Left lobe of liver (tissue), 2 donors: ENCODE measurements at regions not wholly inside any gene's neighbourhood (a gene's known extent, or its start where the extent isn't known, plus 50 kb on each side); places are given as distances from the start of the nearest gene placed in this dataset.
"Not testable (repeated sequence)": the region's sequence is repeated elsewhere in the genome, so short reads cannot be mapped to it uniquely, and the experiment has no call there.

Experiments
- ATAC-seq: fragments of 200-7000 bp; cut with Tn5 transposase; one replicate; pipeline ENCODE4 v1.9.1; 2020; ENCODE audit warnings: mild to moderate bottlenecking, moderate library complexity
- DNase-seq: peaks from one replicate; pipeline ENCODE4 v3.0.0-alpha.2; 2020; ENCODE audit warnings: low spot score
- donor health status: DM: no; HTN: no; CAD: no; lungs with moderate emphysema.
- donor health status: DM: no; HTN: yes; CAD: no.

- no peak for DNase-seq
These were observed 147.2 kb downstream of the SEM1 start for GRCh38 chr7:96562458-96562857.

GRCh38 chr7:96561892-96562291, 147.8 kb downstream of the SEM1 start:
- no peak for DNase-seq
- ATAC-seq = no peak

More at GRCh38 chr7:96562458-96562857, 147.2 kb downstream of the SEM1 start:
- no peak for ATAC-seq

- ATAC-seq = no peak
- DNase-seq = no peak
These were observed 151.1 kb downstream of the SEM1 start for GRCh38 chr7:96558530-96558929.

GRCh38 chr7:96558093-96558492, 151.6 kb downstream of the SEM1 start:
- ATAC-seq (no peak), DNase-seq (no peak)

GRCh38 chr7:96557598-96557997, 152.0 kb downstream of the SEM1 start:
- ATAC-seq, DNase-seq: not testable (repeated sequence)

GRCh38 chr7:96548664-96549063, 161.0 kb downstream of the SEM1 start:
- DNase-seq (peak; percentile 84), ATAC-seq (peak; percentile 99)

- DNase-seq (no peak), ATAC-seq (no peak)
These were observed 162.3 kb downstream of the SEM1 start for GRCh38 chr7:96547371-96547811.

- DNase-seq (no peak), ATAC-seq (no peak)
These were observed 163.2 kb downstream of the SEM1 start for GRCh38 chr7:96546426-96546825.

- DNase-seq = no peak
- no peak for ATAC-seq
These were observed 170.2 kb downstream of the SEM1 start for GRCh38 chr7:96539471-96539870.

GRCh38 chr7:96538632-96539031, 171.0 kb downstream of the SEM1 start:
- DNase-seq (no peak), ATAC-seq (peak; percentile 45)

- ATAC-seq (peak; percentile 73), DNase-seq (no peak)
These were observed 175.4 kb downstream of the SEM1 start for GRCh38 chr7:96534221-96534620.

- no peak for DNase-seq
- no peak for ATAC-seq
These were observed 177.2 kb downstream of the SEM1 start for GRCh38 chr7:96532428-96532935.

GRCh38 chr7:96531331-96531730, 178.3 kb downstream of the SEM1 start:
- ATAC-seq (no peak), DNase-seq (no peak)

- DNase-seq (no peak), ATAC-seq (peak; percentile 49)
These were observed 178.9 kb downstream of the SEM1 start for GRCh38 chr7:96530786-96531185.

GRCh38 chr7:96527133-96527827, 182.4 kb downstream of the SEM1 start:
- ATAC-seq (no peak), DNase-seq (no peak)

- DNase-seq (no peak), ATAC-seq (no peak)
These were observed 183.2 kb downstream of the SEM1 start for GRCh38 chr7:96526496-96526895.

- no peak for DNase-seq
- ATAC-seq = no peak
These were observed 188.4 kb downstream of the SEM1 start for GRCh38 chr7:96521068-96521894.

GRCh38 chr7:96508371-96508770, 186.5 kb upstream of the SLC25A13 start:
- DNase-seq = peak; percentile 65
- peak; percentile 86 for ATAC-seq

- ATAC-seq (peak; percentile 61), DNase-seq (no peak)
These were observed 181.7 kb upstream of the SLC25A13 start for GRCh38 chr7:96503597-96503996.

- no peak for DNase-seq
- ATAC-seq = peak; percentile 73
These were observed 179.4 kb upstream of the SLC25A13 start for GRCh38 chr7:96501318-96501717.

GRCh38 chr7:96499532-96499931, 177.6 kb upstream of the SLC25A13 start:
- ATAC-seq (no peak), DNase-seq (no peak)

- ATAC-seq = peak; percentile 73
- no peak for DNase-seq
These were observed 175.7 kb upstream of the SLC25A13 start for GRCh38 chr7:96497567-96497966.
